ENCODE measurements at regions not wholly inside any gene's neighbourhood (a gene's known extent, or its start where the extent isn't known, plus 50 kb on each side); places are given as distances from the start of the nearest gene placed in this dataset.

DNA sequence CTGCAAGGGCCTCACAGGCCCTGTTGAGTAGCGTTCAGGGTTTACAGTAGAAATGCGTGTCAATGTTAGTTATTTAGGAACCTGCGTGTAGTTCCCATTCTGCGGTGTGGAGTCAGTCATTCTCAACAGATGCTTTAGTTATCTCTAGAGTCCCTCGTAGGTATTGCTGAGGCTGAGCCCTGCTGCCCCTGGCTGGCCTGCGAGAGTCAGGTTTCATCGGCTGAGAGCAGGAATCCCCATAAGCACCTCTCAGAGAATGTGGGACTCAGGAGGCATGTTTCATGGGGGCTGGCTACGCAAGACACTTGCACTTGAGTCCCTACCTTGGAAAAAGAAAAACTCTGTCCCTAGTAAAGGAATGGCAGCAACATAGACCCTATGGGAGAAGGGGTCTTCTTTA is 347.5 kb upstream of the ASIC2 start:
- TF ChIP-seq NFIC (IDR thresholded peaks at IDR 0.05) (no peak), RAD21 (IDR thresholded peaks at IDR 0.05; ENCODE audit: low read depth) (no peak), TAF1 (IDR thresholded peaks at IDR 0.05; ENCODE audit: low read depth) (no peak), CEBPB (IDR thresholded peaks at IDR 0.05) (no peak), YY1 (IDR thresholded peaks at IDR 0.05; ENCODE audit: low read depth) (no peak), CREB1 (IDR thresholded peaks at IDR 0.05; ENCODE audit: low read depth) (no peak), TEAD4 (IDR thresholded peaks at IDR 0.05) (no peak), REST (IDR thresholded peaks at IDR 0.05; ENCODE audit: low read depth) (no peak), FOXM1 (IDR thresholded peaks at IDR 0.05; ENCODE audit: borderline replicate concordance, low read depth) (no peak)
- TF ChIP-seq, protein P1, sequence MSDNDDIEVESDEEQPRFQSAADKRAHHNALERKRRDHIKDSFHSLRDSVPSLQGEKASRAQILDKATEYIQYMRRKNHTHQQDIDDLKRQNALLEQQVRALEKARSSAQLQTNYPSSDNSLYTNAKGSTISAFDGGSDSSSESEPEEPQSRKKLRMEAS (IDR thresholded peaks at IDR 0.05), result no peak

Measured in Ishikawa (cell line).